ENCODE measurements at regions not wholly inside any gene's neighbourhood (a gene's known extent, or its start where the extent isn't known, plus 50 kb on each side); places are given as distances from the start of the nearest gene placed in this dataset.

DNA sequence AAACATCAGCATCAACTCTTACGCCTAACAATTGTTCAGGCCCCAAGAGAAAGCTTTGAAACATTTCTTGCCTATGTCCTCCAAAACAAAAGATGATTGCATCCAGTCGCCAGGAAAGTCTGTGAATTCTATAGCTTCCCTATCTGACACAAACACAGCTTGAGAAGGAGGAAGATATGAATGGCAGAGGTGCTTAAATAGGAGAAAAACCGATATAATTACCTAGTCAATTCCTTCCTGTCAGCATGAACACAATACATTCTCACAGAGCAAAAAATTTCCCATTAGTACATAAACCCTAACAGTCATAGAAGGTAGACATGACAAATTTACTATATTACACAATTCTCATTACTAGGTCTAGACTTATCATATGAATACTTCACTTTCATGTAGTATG, 326.5 kb downstream of the CGGBP1 start:
- TF ChIP-seq POLR2A (IDR thresholded peaks at IDR 0.05) (no peak), POLR2AphosphoS5 (IDR thresholded peaks at IDR 0.05) (no peak)
- TF ChIP-seq, protein P1, sequence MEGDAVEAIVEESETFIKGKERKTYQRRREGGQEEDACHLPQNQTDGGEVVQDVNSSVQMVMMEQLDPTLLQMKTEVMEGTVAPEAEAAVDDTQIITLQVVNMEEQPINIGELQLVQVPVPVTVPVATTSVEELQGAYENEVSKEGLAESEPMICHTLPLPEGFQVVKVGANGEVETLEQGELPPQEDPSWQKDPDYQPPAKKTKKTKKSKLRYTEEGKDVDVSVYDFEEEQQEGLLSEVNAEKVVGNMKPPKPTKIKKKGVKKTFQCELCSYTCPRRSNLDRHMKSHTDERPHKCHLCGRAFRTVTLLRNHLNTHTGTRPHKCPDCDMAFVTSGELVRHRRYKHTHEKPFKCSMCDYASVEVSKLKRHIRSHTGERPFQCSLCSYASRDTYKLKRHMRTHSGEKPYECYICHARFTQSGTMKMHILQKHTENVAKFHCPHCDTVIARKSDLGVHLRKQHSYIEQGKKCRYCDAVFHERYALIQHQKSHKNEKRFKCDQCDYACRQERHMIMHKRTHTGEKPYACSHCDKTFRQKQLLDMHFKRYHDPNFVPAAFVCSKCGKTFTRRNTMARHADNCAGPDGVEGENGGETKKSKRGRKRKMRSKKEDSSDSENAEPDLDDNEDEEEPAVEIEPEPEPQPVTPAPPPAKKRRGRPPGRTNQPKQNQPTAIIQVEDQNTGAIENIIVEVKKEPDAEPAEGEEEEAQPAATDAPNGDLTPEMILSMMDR (IDR thresholded peaks at IDR 0.05): no peak
- Histone ChIP-seq H3K27me3 (no peaks in the 10 kb centered on the region), H3K4me1 (no peaks in the 10 kb centered on the region), H3K9me3 (no peaks in the 10 kb centered on the region), H3K27ac (no peak overlapping the region), H3K36me3 (no peaks in the 10 kb centered on the region), H3K4me3 (no peak overlapping the region)
- no peak for ATAC-seq
- WGBS, 2 donors (ENCODE audit: low coverage in 1 of 2): 55 to 62% methylated on average over 3 of the region's 3 CpGs

DNA sequence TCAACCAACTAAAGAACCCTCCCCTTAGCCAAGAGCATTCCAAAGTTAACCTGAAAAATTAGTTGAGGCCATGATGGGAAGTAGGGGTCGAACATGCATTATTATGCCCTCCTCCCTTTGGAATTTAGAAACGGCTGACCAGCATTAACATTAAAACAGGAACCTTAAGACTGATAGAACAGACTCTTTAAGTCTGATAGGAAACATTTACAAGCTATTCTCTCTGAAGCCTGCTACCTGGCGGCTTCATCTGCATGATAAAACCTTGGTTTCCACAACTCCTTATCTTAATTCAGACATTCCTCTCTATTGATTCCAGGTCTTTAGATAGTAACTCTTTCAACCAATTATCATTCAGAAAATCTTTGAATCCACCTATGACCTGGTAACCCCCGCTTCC, 331.0 kb downstream of the CGGBP1 start:
- no peak overlapping the region for H3K27ac ChIP-seq
- no peaks in the 10 kb centered on the region for H3K27me3 ChIP-seq
- no peaks in the 10 kb centered on the region for H3K36me3 ChIP-seq
- no peaks in the 10 kb centered on the region for H3K9me3 ChIP-seq
- H3K4me3 ChIP-seq: no peak overlapping the region
- no peak for ATAC-seq
- H3K4me1 ChIP-seq: no peaks in the 10 kb centered on the region
- WGBS, 2 donors (ENCODE audit: low coverage in 1 of 2): 65 to 67% methylated on average over 4 of the region's 4 CpGs
- TF ChIP-seq, protein P1 (IDR thresholded peaks at IDR 0.05): no peak
- no peak for TF ChIP-seq EP300 (IDR thresholded peaks at IDR 0.05)
- TF ChIP-seq POLR2A (IDR thresholded peaks at IDR 0.05): no peak
- no peak for TF ChIP-seq POLR2AphosphoS5 (IDR thresholded peaks at IDR 0.05)

DNA sequence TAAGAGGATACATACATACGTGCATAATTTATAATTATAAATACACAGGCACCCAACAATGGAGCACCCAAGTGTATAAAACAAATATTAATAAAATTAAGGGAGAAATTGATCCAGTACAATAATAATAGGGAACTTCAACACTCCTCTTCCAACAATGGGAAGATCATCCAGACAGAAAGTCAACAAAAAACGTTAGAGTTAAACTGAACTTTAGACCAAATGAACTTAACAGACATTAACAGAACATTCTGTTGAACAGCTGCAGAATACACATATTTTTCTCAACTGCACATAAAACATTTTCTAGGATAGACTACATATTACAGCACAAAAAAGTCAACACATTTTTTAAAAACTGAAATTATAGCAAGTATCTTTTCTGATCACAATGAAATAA, 339.7 kb downstream of the CGGBP1 start:
- WGBS, 2 donors (ENCODE audit: low coverage in 1 of 2): 64 to 68% methylated on average over 2 of the region's 2 CpGs
- TF ChIP-seq POLR2AphosphoS5 (IDR thresholded peaks at IDR 0.05): no peak
- no peak for TF ChIP-seq POLR2A (IDR thresholded peaks at IDR 0.05)
- TF ChIP-seq EP300 (IDR thresholded peaks at IDR 0.05): no peak
- TF ChIP-seq, protein P1 (IDR thresholded peaks at IDR 0.05): no peak
- H3K4me1 ChIP-seq: no peaks in the 10 kb centered on the region
- no peak overlapping the region for H3K27ac ChIP-seq
- no peak overlapping the region for H3K4me3 ChIP-seq
- H3K9me3 ChIP-seq: no peaks in the 10 kb centered on the region
- no peak for ATAC-seq
- no peaks in the 10 kb centered on the region for H3K27me3 ChIP-seq
- no peaks in the 10 kb centered on the region for H3K36me3 ChIP-seq

DNA sequence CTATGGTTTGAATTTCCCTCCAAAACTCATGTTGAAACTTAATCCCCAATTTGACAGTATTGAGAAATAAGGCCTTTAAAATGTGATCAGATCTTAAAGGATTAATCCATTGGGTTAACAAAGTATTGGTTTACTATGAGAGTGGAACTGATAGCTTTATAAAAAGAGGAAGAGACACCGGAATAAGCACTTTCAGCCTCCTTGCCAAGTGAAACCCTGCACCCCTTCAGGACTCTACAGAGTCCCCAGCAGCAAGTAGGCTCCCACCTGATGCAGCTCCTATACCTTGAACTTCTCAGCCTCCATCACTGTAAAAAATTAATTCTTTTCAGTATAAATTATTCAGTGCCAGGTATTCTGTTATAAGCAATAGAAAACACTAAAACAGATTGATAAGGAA, 348.3 kb downstream of the CGGBP1 start:
- TF ChIP-seq, protein P1 (IDR thresholded peaks at IDR 0.05): no peak
- TF ChIP-seq EP300 (IDR thresholded peaks at IDR 0.05) (no peak), POLR2A (IDR thresholded peaks at IDR 0.05) (no peak), POLR2AphosphoS5 (IDR thresholded peaks at IDR 0.05) (no peak)
- Histone ChIP-seq H3K27ac (no peak overlapping the region), H3K27me3 (no peaks in the 10 kb centered on the region), H3K9me3 (peaks cover 0 to 5% (median 0%) of the 10 kb centered on the region in 3 donors), H3K4me1 (no peaks in the 10 kb centered on the region), H3K36me3 (no peaks in the 10 kb centered on the region), H3K4me3 (no peak overlapping the region)
- no peak for ATAC-seq
- 86 to 100% methylated on average over 1 of the region's 1 CpG for WGBS, 2 donors (ENCODE audit: low coverage in 1 of 2)

DNA sequence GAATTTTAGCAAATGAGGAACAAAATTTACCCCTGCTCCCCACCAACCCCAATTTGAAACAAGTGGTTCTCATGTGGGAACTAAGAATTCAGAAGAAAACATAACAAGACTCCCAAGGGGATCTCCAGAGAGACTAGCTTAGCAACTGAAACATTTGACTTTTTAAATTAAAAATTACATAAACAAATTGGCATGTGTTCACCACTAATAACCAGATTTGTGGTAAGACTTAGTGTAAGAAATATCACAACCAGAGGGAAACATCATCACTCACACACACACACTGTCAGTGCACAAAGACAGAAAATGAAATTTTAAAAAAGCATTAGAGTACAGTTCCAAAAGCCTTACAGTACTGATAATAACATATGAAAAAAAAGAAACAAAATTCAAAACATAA, 348.8 kb downstream of the CGGBP1 start:
- H3K4me3 ChIP-seq: no peak overlapping the region
- H3K27me3 ChIP-seq: no peaks in the 10 kb centered on the region
- no peak for ATAC-seq
- no peaks in the 10 kb centered on the region for H3K36me3 ChIP-seq
- H3K9me3 ChIP-seq: peaks cover 0 to 5% (median 0%) of the 10 kb centered on the region in 3 donors
- TF ChIP-seq, protein P1 (IDR thresholded peaks at IDR 0.05): no peak
- TF ChIP-seq POLR2A (IDR thresholded peaks at IDR 0.05) (no peak), POLR2AphosphoS5 (IDR thresholded peaks at IDR 0.05) (no peak), EP300 (IDR thresholded peaks at IDR 0.05) (no peak)
- H3K4me1 ChIP-seq: no peaks in the 10 kb centered on the region
- no peak overlapping the region for H3K27ac ChIP-seq

Measured in gastroesophageal sphincter (tissue), 4 donors.